Memory B cell (primary cell): ENCODE measurements at regions not wholly inside any gene's neighbourhood (a gene's known extent, or its start where the extent isn't known, plus 50 kb on each side); places are given as distances from the start of the nearest gene placed in this dataset.
"Not testable (repeated sequence)": the region's sequence is repeated elsewhere in the genome, so short reads cannot be mapped to it uniquely, and the experiment has no call there.

Experiments used
- ATAC-seq: fragments of 150-1000 bp; cut with Tn5 transposase; 2 replicates; pipeline ENCODE4 v1.10.0; 2021; ENCODE audit warnings: low read depth, mild to moderate bottlenecking, moderate library complexity
- DNase-seq, 2 donors: peaks; one replicate each; pipeline ENCODE4 v3.0.0; 2022; ENCODE audit warnings: low spot score in 2 of 2
- H3K27ac Mint-ChIP-seq: one replicate; pipeline ENCODE4 v1.8.0; 2022; ENCODE audit warnings: mild to moderate bottlenecking, moderate library complexity, mixed read lengths
- H3K27me3 Mint-ChIP-seq: one replicate; pipeline ENCODE4 v1.8.0; 2022; ENCODE audit warnings: mixed read lengths
- H3K36me3 Mint-ChIP-seq: one replicate; pipeline ENCODE4 v1.8.0; 2022; ENCODE audit warnings: mild to moderate bottlenecking, mixed read lengths
- H3K4me1 Mint-ChIP-seq: one replicate; pipeline ENCODE4 v1.8.0; 2022; ENCODE audit warnings: mixed read lengths
- H3K4me3 Mint-ChIP-seq: one replicate; pipeline ENCODE4 v1.8.0; 2022; ENCODE audit warnings: mild to moderate bottlenecking, moderate library complexity, mixed read lengths
- H3K9me3 Mint-ChIP-seq: one replicate; pipeline ENCODE4 v1.8.0; 2022; ENCODE audit warnings: mixed read lengths

GRCh38 chr6:142016666-142017065 lies 116.1 kb upstream of the GJE1 start:
- H3K27me3 Mint-ChIP-seq, H3K4me3 Mint-ChIP-seq, H3K4me1 Mint-ChIP-seq, H3K36me3 Mint-ChIP-seq, ATAC-seq, H3K27ac Mint-ChIP-seq, H3K9me3 Mint-ChIP-seq, DNase-seq: not testable (repeated sequence)

- not testable (repeated sequence) for DNase-seq, H3K9me3 Mint-ChIP-seq, H3K36me3 Mint-ChIP-seq, H3K27ac Mint-ChIP-seq, H3K4me3 Mint-ChIP-seq, H3K27me3 Mint-ChIP-seq, ATAC-seq, H3K4me1 Mint-ChIP-seq
Measured at GRCh38 chr6:142015463-142015862, 117.3 kb upstream of the GJE1 start.

GRCh38 chr6:142015011-142015410 lies 117.7 kb upstream of the GJE1 start:
- H3K4me3 Mint-ChIP-seq, result no peak overlapping the region
- DNase-seq, result no peak
- H3K9me3 Mint-ChIP-seq, result peaks cover 6% of the 10 kb centered on the region
- ATAC-seq, result no peak
- peaks cover 7% of the 10 kb centered on the region for H3K27me3 Mint-ChIP-seq
- no peaks in the 10 kb centered on the region for H3K36me3 Mint-ChIP-seq
- no peaks in the 10 kb centered on the region for H3K4me1 Mint-ChIP-seq
- H3K27ac Mint-ChIP-seq, result no peak overlapping the region

DNA sequence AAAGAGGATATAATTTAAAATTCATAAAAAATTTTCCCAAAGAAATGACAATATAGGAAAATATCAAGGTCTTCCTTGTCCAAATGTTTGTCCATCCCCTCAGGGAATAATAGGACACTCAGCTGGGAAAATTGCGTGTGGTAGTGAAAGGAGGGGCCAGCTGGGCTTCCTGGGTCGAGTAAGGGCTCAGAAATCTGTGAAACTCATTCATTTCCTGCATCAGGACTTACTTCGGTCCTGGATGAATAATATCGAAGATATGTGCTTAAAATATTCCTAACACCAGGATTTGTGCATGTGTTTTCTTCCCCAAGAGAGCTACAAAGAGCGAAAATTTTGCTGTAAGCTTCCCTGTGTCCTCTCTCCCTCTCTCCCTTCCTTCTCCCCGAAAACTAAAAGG lies 118.2 kb upstream of the GJE1 start:
- H3K36me3 Mint-ChIP-seq, result no peaks in the 10 kb centered on the region
- no peak for DNase-seq
- no peak overlapping the region for H3K27ac Mint-ChIP-seq
- H3K9me3 Mint-ChIP-seq, result peaks cover 3% of the 10 kb centered on the region
- no peaks in the 10 kb centered on the region for H3K4me1 Mint-ChIP-seq
- H3K27me3 Mint-ChIP-seq, result peaks cover 7% of the 10 kb centered on the region
- no peak for ATAC-seq
- no peak overlapping the region for H3K4me3 Mint-ChIP-seq

DNA sequence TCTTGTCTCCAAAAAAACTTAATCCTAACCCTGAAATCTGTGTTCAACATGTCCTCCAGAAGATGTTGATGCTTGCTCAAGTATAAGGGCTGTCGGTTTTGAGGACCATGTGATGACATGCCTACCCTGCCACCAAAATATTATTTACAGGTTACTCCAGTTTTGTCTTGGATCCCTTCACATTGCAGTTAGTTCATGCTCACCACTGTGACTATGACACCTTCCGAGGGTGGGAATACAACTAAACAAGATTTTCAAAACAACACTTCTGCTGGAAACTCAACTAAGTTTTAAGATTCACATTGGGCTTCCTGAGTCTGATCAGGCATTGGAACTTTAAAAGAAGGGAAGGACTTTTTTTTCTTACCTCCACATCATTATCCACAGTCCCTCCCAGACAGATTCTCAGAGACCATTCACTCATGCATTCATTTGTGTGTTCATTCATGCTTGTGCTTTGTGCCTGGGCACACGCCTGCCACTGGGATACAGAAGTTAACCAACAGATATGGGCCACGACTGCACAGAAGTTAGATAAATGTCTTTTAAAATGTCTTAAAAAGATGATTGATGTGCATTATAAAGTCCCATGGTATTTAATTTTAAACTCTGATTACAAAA lies 118.7 kb upstream of the GJE1 start:
- no peak for ATAC-seq
- Mint-ChIP-seq H3K36me3 (no peaks in the 10 kb centered on the region), H3K4me1 (no peaks in the 10 kb centered on the region), H3K4me3 (no peak overlapping the region), H3K27me3 (peaks cover 7% of the 10 kb centered on the region), H3K9me3 (peaks cover 2% of the 10 kb centered on the region), H3K27ac (no peak overlapping the region)
- DNase-seq, result no peak

DNA sequence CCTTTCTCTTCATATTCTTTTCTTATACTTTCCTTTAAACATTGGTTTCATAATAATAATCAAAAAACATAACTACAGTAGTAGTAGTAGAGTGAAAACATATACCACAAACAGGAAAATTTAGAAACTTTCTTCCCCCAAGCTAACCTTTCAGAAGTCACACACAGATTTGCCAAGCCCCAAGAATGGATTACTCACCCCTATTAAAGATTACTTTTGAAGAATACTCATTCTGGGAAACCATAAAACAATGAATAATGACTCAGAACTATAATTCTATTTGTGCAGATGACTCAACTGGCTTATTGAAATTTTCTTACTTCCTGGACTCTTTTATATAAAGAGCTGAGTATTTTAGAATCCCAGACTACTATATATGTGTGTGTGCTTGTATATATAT lies 119.4 kb upstream of the GJE1 start:
- Mint-ChIP-seq H3K27me3 (peaks cover 5% of the 10 kb centered on the region), H3K9me3 (peaks cover under 1% of the 10 kb centered on the region), H3K4me3 (no peak overlapping the region), H3K27ac (no peak overlapping the region), H3K4me1 (no peaks in the 10 kb centered on the region), H3K36me3 (no peaks in the 10 kb centered on the region)
- DNase-seq, result no peak
- no peak for ATAC-seq

DNA sequence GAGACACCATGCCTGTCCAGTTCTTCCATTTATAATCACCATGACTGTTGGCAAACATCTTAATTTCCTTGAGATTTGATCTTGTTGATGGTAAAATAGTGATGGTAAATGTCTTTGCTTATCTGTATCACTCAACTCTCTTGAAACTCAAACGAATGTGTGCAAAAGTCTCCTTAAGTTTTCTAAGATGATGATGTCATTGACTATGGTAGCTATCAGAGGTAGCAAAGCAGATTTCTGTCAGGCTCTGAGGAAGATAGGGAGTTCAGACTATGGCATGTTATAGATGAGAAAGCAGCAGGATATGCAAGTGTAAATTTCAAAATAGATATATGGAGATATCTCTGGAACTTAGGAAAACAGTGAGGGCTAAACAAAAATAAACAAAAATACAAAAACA lies 121.0 kb upstream of the GJE1 start:
- Mint-ChIP-seq H3K27ac (no peak overlapping the region), H3K9me3 (no peaks in the 10 kb centered on the region), H3K27me3 (no peaks in the 10 kb centered on the region), H3K4me1 (no peaks in the 10 kb centered on the region), H3K36me3 (no peaks in the 10 kb centered on the region), H3K4me3 (no peak overlapping the region)
- DNase-seq, result no peak
- no peak for ATAC-seq

DNA sequence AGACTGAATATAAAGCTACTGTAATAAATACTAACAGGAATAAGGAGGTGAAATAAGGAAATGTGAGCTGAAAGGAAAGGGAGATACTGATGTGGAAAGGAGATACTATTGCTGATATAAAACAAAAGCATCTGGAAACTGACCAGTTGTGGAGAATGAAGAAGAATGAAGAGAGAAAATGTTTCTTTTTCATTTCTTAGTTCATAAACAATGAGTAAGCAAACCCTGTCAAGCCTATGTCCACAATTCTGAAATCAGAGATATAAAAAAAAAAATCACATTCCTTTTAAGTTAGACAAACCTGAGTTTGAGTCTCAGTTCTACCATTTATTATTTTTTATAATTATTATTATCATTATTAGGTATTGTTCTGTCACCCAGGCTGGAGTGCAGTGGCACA lies 121.6 kb upstream of the GJE1 start:
- H3K36me3 Mint-ChIP-seq, result no peaks in the 10 kb centered on the region
- H3K4me1 Mint-ChIP-seq, result no peaks in the 10 kb centered on the region
- H3K27ac Mint-ChIP-seq, result no peak overlapping the region
- no peaks in the 10 kb centered on the region for H3K27me3 Mint-ChIP-seq
- no peak overlapping the region for H3K4me3 Mint-ChIP-seq
- ATAC-seq (no peak), DNase-seq (no peak)
- no peaks in the 10 kb centered on the region for H3K9me3 Mint-ChIP-seq

GRCh38 chr6:142009647-142010046 lies 123.1 kb upstream of the GJE1 start:
- H3K4me3 Mint-ChIP-seq, result no peak overlapping the region
- no peaks in the 10 kb centered on the region for H3K9me3 Mint-ChIP-seq
- ATAC-seq, result no peak
- H3K27me3 Mint-ChIP-seq, result no peaks in the 10 kb centered on the region
- H3K36me3 Mint-ChIP-seq, result no peaks in the 10 kb centered on the region
- no peak for DNase-seq
- H3K4me1 Mint-ChIP-seq, result no peaks in the 10 kb centered on the region
- no peak overlapping the region for H3K27ac Mint-ChIP-seq

- no peaks in the 10 kb centered on the region for H3K36me3 Mint-ChIP-seq
- H3K4me3 Mint-ChIP-seq, result no peak overlapping the region
- no peaks in the 10 kb centered on the region for H3K9me3 Mint-ChIP-seq
- DNase-seq (no peak), ATAC-seq (no peak)
- H3K27me3 Mint-ChIP-seq, result no peaks in the 10 kb centered on the region
- no peaks in the 10 kb centered on the region for H3K4me1 Mint-ChIP-seq
- no peak overlapping the region for H3K27ac Mint-ChIP-seq
Measured at GRCh38 chr6:142008781-142009180, 123.9 kb upstream of the GJE1 start.

GRCh38 chr6:142008016-142008735 lies 124.5 kb upstream of the GJE1 start:
- no peak for ATAC-seq
- no peak for DNase-seq
- Mint-ChIP-seq H3K27ac (no peak overlapping the region), H3K36me3 (no peaks in the 10 kb centered on the region), H3K27me3 (no peaks in the 10 kb centered on the region), H3K4me1 (no peaks in the 10 kb centered on the region), H3K9me3 (no peaks in the 10 kb centered on the region), H3K4me3 (no peak overlapping the region)

DNA sequence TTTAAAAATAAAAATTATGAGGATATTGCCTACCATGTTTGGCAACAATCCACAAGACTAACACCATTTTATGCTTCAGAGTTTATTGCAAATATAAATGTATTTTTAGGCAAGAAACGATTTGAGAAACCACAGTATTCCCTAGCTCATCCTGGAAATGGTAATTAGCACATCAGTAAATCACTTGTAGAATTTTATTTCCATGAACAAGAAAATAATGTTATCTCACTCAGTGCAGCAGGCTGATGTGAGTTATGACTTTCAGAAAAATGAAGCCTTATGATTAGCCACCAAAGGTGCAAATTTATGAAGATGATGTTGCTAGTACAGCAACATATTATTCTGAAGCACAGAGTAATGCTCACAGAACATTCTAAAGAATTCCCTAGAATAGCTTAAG lies 127.7 kb upstream of the GJE1 start:
- ATAC-seq, result no peak
- Mint-ChIP-seq H3K36me3 (no peaks in the 10 kb centered on the region), H3K9me3 (no peaks in the 10 kb centered on the region), H3K4me1 (no peaks in the 10 kb centered on the region), H3K27me3 (no peaks in the 10 kb centered on the region), H3K4me3 (no peak overlapping the region), H3K27ac (no peak overlapping the region)
- no peak for DNase-seq

DNA sequence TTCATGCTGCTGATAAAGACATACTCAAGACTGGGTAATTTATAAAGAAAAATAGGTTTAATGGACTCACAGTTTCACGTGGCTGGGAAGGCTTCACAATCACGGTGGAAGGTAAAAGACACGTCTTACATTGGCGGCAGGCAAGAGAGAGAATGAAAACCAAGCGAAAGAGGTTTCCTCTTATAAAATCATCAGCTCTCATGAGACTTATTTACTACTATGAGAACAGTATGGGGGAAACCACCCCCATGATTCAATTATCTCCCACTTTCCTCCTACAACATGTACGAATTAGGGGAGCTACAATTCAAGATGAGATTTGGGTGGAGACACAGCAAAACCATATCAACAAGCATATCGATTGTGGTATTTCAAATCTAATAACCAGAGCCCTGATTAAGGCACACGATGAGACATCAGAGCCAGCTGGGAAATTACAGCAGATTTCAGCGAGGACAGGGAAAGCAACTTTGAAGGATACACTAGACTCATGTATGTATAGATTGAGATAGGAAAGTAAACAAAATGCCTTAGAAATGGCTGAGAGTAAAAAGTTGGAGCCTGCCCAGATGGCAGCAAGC lies 129.8 kb upstream of the GJE1 start:
- Mint-ChIP-seq H3K4me1 (no peaks in the 10 kb centered on the region), H3K27ac (no peak overlapping the region), H3K9me3 (peaks cover 4% of the 10 kb centered on the region), H3K36me3 (no peaks in the 10 kb centered on the region), H3K27me3 (no peaks in the 10 kb centered on the region), H3K4me3 (no peak overlapping the region)
- ATAC-seq (no peak), DNase-seq (no peak)

- no peak for ATAC-seq
- Mint-ChIP-seq H3K36me3 (no peaks in the 10 kb centered on the region), H3K27ac (no peak overlapping the region)
Measured at GRCh38 chr6:141996823-141997222, 135.9 kb upstream of the GJE1 start.

GRCh38 chr6:141992109-141992508 lies 140.6 kb upstream of the GJE1 start:
- Mint-ChIP-seq H3K4me1 (no peaks in the 10 kb centered on the region), H3K36me3 (no peaks in the 10 kb centered on the region), H3K27me3 (no peaks in the 10 kb centered on the region), H3K27ac (no peak overlapping the region), H3K4me3 (no peak overlapping the region), H3K9me3 (peaks cover 8% of the 10 kb centered on the region)
- DNase-seq (no peak), ATAC-seq (no peak)

More at GRCh38 chr6:141996823-141997222, 135.9 kb upstream of the GJE1 start:
- DNase-seq, result no peak
- Mint-ChIP-seq H3K4me3 (no peak overlapping the region), H3K4me1 (no peaks in the 10 kb centered on the region), H3K9me3 (peaks cover 13% of the 10 kb centered on the region), H3K27me3 (no peaks in the 10 kb centered on the region)
